ENCODE measurements at regions not wholly inside any gene's neighbourhood (a gene's known extent, or its start where the extent isn't known, plus 50 kb on each side); places are given as distances from the start of the nearest gene placed in this dataset.

GRCh38 chr4:132596186-132596585 is 552.9 kb upstream of the PCDH10 start:
- Histone ChIP-seq H3K27ac (ENCODE audit: low read depth in 2 of 2, low read length in 2 of 2) (no peak overlapping the region), H3K4me1 (ENCODE audit: control insufficient read depth in 2 of 2, insufficient read depth in 2 of 2, low read length in 2 of 2) (no peaks in the 10 kb centered on the region), H3K36me3 (ENCODE audit: control insufficient read depth in 2 of 2, insufficient read depth in 2 of 2, low read length in 2 of 2) (no peaks in the 10 kb centered on the region), H3K4me3 (ENCODE audit: low read length in 2 of 2) (no peak overlapping the region), H3K9me3 (ENCODE audit: control insufficient read depth in 2 of 2, low read length in 2 of 2) (no peaks in the 10 kb centered on the region), H3K9ac (ENCODE audit: low read depth in 1 of 2, low read length in 2 of 2) (no peak overlapping the region), H3K27me3 (ENCODE audit: control insufficient read depth in 2 of 2, insufficient read depth in 2 of 2, low read length in 2 of 2) (no peaks in the 10 kb centered on the region)

- no peaks in the 10 kb centered on the region for H3K27me3 ChIP-seq (ENCODE audit: control insufficient read depth in 2 of 2, insufficient read depth in 2 of 2, low read length in 2 of 2)
These were observed 543.5 kb upstream of the PCDH10 start for GRCh38 chr4:132605551-132605950.

GRCh38 chr4:132614682-132615081 is 534.4 kb upstream of the PCDH10 start:
- Histone ChIP-seq H3K27me3 (ENCODE audit: control insufficient read depth in 2 of 2, insufficient read depth in 2 of 2, low read length in 2 of 2) (no peaks in the 10 kb centered on the region), H3K27ac (ENCODE audit: low read depth in 2 of 2, low read length in 2 of 2) (no peak overlapping the region), H3K9me3 (ENCODE audit: control insufficient read depth in 2 of 2, low read length in 2 of 2) (no peaks in the 10 kb centered on the region), H3K9ac (ENCODE audit: low read depth in 1 of 2, low read length in 2 of 2) (no peak overlapping the region), H3K4me1 (ENCODE audit: control insufficient read depth in 2 of 2, insufficient read depth in 2 of 2, low read length in 2 of 2) (no peaks in the 10 kb centered on the region), H3K36me3 (ENCODE audit: control insufficient read depth in 2 of 2, insufficient read depth in 2 of 2, low read length in 2 of 2) (no peaks in the 10 kb centered on the region), H3K4me3 (ENCODE audit: low read length in 2 of 2) (no peak overlapping the region)

More at GRCh38 chr4:132605551-132605950, 543.5 kb upstream of the PCDH10 start:
- Histone ChIP-seq H3K4me3 (ENCODE audit: low read length in 2 of 2) (no peak overlapping the region), H3K27ac (ENCODE audit: low read depth in 2 of 2, low read length in 2 of 2) (no peak overlapping the region), H3K9ac (ENCODE audit: low read depth in 1 of 2, low read length in 2 of 2) (no peak overlapping the region), H3K36me3 (ENCODE audit: control insufficient read depth in 2 of 2, insufficient read depth in 2 of 2, low read length in 2 of 2) (no peaks in the 10 kb centered on the region), H3K9me3 (ENCODE audit: control insufficient read depth in 2 of 2, low read length in 2 of 2) (no peaks in the 10 kb centered on the region), H3K4me1 (ENCODE audit: control insufficient read depth in 2 of 2, insufficient read depth in 2 of 2, low read length in 2 of 2) (no peaks in the 10 kb centered on the region)

- no peaks in the 10 kb centered on the region for H3K36me3 ChIP-seq (ENCODE audit: control insufficient read depth in 2 of 2, insufficient read depth in 2 of 2, low read length in 2 of 2)
- no peaks in the 10 kb centered on the region for H3K27me3 ChIP-seq (ENCODE audit: control insufficient read depth in 2 of 2, insufficient read depth in 2 of 2, low read length in 2 of 2)
- no peak overlapping the region for H3K27ac ChIP-seq (ENCODE audit: low read depth in 2 of 2, low read length in 2 of 2)
- no peaks in the 10 kb centered on the region for H3K9me3 ChIP-seq (ENCODE audit: control insufficient read depth in 2 of 2, low read length in 2 of 2)
- H3K4me1 ChIP-seq (ENCODE audit: control insufficient read depth in 2 of 2, insufficient read depth in 2 of 2, low read length in 2 of 2) = no peaks in the 10 kb centered on the region
- no peak overlapping the region for H3K4me3 ChIP-seq (ENCODE audit: low read length in 2 of 2)
- no peak overlapping the region for H3K9ac ChIP-seq (ENCODE audit: low read depth in 1 of 2, low read length in 2 of 2)
These were observed 529.1 kb upstream of the PCDH10 start for GRCh38 chr4:132619968-132620367.

GRCh38 chr4:132642016-132642817 is 506.9 kb upstream of the PCDH10 start:
- Histone ChIP-seq H3K4me3 (ENCODE audit: low read length in 2 of 2) (no peak overlapping the region), H3K4me1 (ENCODE audit: control insufficient read depth in 2 of 2, insufficient read depth in 2 of 2, low read length in 2 of 2) (no peaks in the 10 kb centered on the region), H3K9me3 (ENCODE audit: control insufficient read depth in 2 of 2, low read length in 2 of 2) (no peaks in the 10 kb centered on the region), H3K36me3 (ENCODE audit: control insufficient read depth in 2 of 2, insufficient read depth in 2 of 2, low read length in 2 of 2) (no peaks in the 10 kb centered on the region), H3K27me3 (ENCODE audit: control insufficient read depth in 2 of 2, insufficient read depth in 2 of 2, low read length in 2 of 2) (no peaks in the 10 kb centered on the region), H3K9ac (ENCODE audit: low read depth in 1 of 2, low read length in 2 of 2) (no peak overlapping the region), H3K27ac (ENCODE audit: low read depth in 2 of 2, low read length in 2 of 2) (no peak overlapping the region)

GRCh38 chr4:132646186-132646585 is 502.9 kb upstream of the PCDH10 start:
- Histone ChIP-seq H3K9me3 (ENCODE audit: control insufficient read depth in 2 of 2, low read length in 2 of 2) (peaks cover 0 to 3% of the 10 kb centered on the region in 2 donors), H3K27ac (ENCODE audit: low read depth in 2 of 2, low read length in 2 of 2) (no peak overlapping the region), H3K4me1 (ENCODE audit: control insufficient read depth in 2 of 2, insufficient read depth in 2 of 2, low read length in 2 of 2) (no peaks in the 10 kb centered on the region), H3K36me3 (ENCODE audit: control insufficient read depth in 2 of 2, insufficient read depth in 2 of 2, low read length in 2 of 2) (no peaks in the 10 kb centered on the region), H3K4me3 (ENCODE audit: low read length in 2 of 2) (no peak overlapping the region), H3K9ac (ENCODE audit: low read depth in 1 of 2, low read length in 2 of 2) (no peak overlapping the region), H3K27me3 (ENCODE audit: control insufficient read depth in 2 of 2, insufficient read depth in 2 of 2, low read length in 2 of 2) (no peaks in the 10 kb centered on the region)

- Histone ChIP-seq H3K4me3 (ENCODE audit: low read length in 2 of 2) (no peak overlapping the region), H3K27ac (ENCODE audit: low read depth in 2 of 2, low read length in 2 of 2) (no peak overlapping the region), H3K36me3 (ENCODE audit: control insufficient read depth in 2 of 2, insufficient read depth in 2 of 2, low read length in 2 of 2) (no peaks in the 10 kb centered on the region), H3K9ac (ENCODE audit: low read depth in 1 of 2, low read length in 2 of 2) (no peak overlapping the region), H3K27me3 (ENCODE audit: control insufficient read depth in 2 of 2, insufficient read depth in 2 of 2, low read length in 2 of 2) (no peaks in the 10 kb centered on the region), H3K9me3 (ENCODE audit: control insufficient read depth in 2 of 2, low read length in 2 of 2) (peaks cover 0 to 3% of the 10 kb centered on the region in 2 donors), H3K4me1 (ENCODE audit: control insufficient read depth in 2 of 2, insufficient read depth in 2 of 2, low read length in 2 of 2) (no peaks in the 10 kb centered on the region)
These were observed 497.9 kb upstream of the PCDH10 start for GRCh38 chr4:132651196-132651595.

GRCh38 chr4:132660181-132660580 is 488.9 kb upstream of the PCDH10 start:
- no peaks in the 10 kb centered on the region for H3K27me3 ChIP-seq (ENCODE audit: control insufficient read depth in 2 of 2, insufficient read depth in 2 of 2, low read length in 2 of 2)
- no peaks in the 10 kb centered on the region for H3K36me3 ChIP-seq (ENCODE audit: control insufficient read depth in 2 of 2, insufficient read depth in 2 of 2, low read length in 2 of 2)
- H3K9me3 ChIP-seq (ENCODE audit: control insufficient read depth in 2 of 2, low read length in 2 of 2) = peaks cover 0 to 1% of the 10 kb centered on the region in 2 donors
- H3K9ac ChIP-seq (ENCODE audit: low read depth in 1 of 2, low read length in 2 of 2) = no peak overlapping the region
- H3K4me3 ChIP-seq (ENCODE audit: low read length in 2 of 2) = no peak overlapping the region
- no peak overlapping the region for H3K27ac ChIP-seq (ENCODE audit: low read depth in 2 of 2, low read length in 2 of 2)
- H3K4me1 ChIP-seq (ENCODE audit: control insufficient read depth in 2 of 2, insufficient read depth in 2 of 2, low read length in 2 of 2) = no peaks in the 10 kb centered on the region

GRCh38 chr4:132662456-132662855 is 486.6 kb upstream of the PCDH10 start:
- Histone ChIP-seq H3K9me3 (ENCODE audit: control insufficient read depth in 2 of 2, low read length in 2 of 2) (peaks cover 0 to 1% of the 10 kb centered on the region in 2 donors), H3K27me3 (ENCODE audit: control insufficient read depth in 2 of 2, insufficient read depth in 2 of 2, low read length in 2 of 2) (no peaks in the 10 kb centered on the region), H3K4me3 (ENCODE audit: low read length in 2 of 2) (no peak overlapping the region), H3K27ac (ENCODE audit: low read depth in 2 of 2, low read length in 2 of 2) (no peak overlapping the region), H3K4me1 (ENCODE audit: control insufficient read depth in 2 of 2, insufficient read depth in 2 of 2, low read length in 2 of 2) (no peaks in the 10 kb centered on the region), H3K9ac (ENCODE audit: low read depth in 1 of 2, low read length in 2 of 2) (no peak overlapping the region), H3K36me3 (ENCODE audit: control insufficient read depth in 2 of 2, insufficient read depth in 2 of 2, low read length in 2 of 2) (no peaks in the 10 kb centered on the region)

GRCh38 chr4:132669786-132670185 is 479.3 kb upstream of the PCDH10 start:
- Histone ChIP-seq H3K4me1 (ENCODE audit: control insufficient read depth in 2 of 2, insufficient read depth in 2 of 2, low read length in 2 of 2) (no peaks in the 10 kb centered on the region), H3K9me3 (ENCODE audit: control insufficient read depth in 2 of 2, low read length in 2 of 2) (no peaks in the 10 kb centered on the region), H3K36me3 (ENCODE audit: control insufficient read depth in 2 of 2, insufficient read depth in 2 of 2, low read length in 2 of 2) (no peaks in the 10 kb centered on the region), H3K27me3 (ENCODE audit: control insufficient read depth in 2 of 2, insufficient read depth in 2 of 2, low read length in 2 of 2) (no peaks in the 10 kb centered on the region), H3K27ac (ENCODE audit: low read depth in 2 of 2, low read length in 2 of 2) (no peak overlapping the region), H3K9ac (ENCODE audit: low read depth in 1 of 2, low read length in 2 of 2) (no peak overlapping the region), H3K4me3 (ENCODE audit: low read length in 2 of 2) (no peak overlapping the region)
